CD4-positive, alpha-beta T cell treated with Interleukin-21 for 1 hour (primary cell): ENCODE measurements at regions not wholly inside any gene's neighbourhood (a gene's known extent, or its start where the extent isn't known, plus 50 kb on each side); places are given as distances from the start of the nearest gene placed in this dataset.

Experiments
- DNase-seq: peaks from one replicate; pipeline ENCODE4 v3.0.0-alpha.2; 2020

DNA sequence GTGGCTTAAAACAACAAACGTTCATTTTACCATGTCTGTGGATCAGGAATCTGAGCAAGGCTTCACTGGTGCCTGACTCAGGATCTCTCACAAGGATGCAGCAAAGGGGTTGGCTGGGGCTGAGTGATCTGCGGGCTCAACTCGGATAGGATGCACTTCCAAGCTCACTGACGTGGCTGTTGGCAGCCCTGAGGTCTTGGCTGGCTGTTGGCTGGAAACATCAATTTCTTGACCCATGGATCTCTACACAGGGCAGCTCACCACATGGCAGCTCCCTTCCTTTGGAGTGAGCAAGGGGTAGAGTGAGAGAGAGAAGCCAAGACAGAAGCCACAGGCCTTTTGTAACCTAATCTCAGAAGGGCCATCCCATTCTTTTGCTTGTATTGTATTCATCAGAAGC lies 202.1 kb downstream of the NXNL2 start:
- no peak for DNase-seq

DNA sequence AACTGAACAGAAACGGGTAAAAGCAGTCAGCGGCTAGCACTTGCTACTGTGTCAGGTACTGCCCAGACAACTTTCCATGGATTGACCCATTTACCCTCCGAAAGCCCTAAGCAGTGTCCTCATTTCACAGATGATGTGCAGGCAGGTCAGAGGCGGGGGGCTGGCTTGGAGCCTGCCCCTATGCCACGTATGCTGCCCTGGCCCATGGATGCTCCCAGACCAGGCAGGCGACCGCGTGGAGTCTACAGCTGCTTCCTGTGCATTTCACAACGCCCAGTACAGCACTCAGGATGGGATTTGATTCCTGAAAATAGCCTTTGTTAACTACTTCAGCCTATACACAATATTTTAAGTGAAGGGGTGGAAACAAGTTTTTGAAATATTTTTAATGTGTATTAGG lies 202.9 kb downstream of the NXNL2 start:
- DNase-seq = no peak

DNA sequence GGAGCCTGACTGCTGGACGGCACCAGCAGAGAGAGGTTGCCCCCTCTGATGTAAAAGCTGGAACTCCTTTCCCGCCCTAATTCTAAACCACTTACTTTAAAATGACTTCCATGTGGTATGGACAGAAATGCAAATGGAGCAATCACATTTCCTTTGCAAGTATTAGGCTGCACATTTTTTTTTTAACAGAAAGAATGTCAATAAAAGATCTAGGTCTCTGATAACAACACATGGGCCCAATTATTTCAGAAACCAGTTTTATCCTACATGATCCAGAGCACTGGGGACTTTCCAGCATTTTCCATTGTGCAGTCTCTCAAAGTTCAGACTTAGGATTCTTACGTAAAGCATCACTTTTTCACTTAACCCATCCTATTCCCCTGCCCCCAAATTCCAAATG lies 203.7 kb downstream of the NXNL2 start:
- DNase-seq = no peak

DNA sequence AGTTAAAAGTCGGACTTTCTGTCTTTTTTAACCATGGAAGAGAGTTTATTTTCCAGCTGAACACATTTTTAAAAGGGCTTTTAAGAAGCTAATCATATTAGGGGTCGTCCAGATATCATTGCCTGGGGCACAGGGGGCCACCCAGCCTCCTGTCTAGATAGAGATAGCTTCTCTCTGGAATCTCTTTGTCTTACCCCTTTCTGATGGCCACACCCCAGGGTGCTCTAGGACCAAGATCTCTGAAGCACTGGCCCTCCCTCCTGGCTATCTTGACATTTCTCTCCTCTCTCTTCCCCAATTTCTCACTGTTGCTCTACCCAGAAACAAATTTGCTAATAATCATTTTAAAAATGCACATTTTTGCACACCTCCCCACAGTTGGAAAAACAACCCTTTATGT lies 204.4 kb downstream of the NXNL2 start:
- no peak for DNase-seq

DNA sequence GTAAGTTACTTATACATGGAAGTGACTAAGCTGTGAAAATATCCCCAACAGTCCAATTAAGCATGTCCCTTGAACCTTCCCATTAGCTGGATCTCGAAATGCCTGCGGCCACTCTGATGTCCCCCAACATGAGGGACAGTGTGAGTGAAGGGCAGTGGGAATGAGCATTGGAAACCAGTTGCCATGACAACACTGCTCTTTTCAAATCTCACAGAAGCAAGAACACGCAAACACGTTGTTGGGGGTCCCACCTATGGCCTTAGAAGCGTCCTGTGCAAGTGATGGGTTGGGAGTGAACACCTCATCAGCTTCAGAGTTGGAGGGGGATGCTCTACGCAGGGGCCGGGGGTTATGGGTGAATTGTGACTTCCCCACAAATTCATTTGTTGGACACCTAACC lies 205.9 kb downstream of the NXNL2 start:
- DNase-seq = no peak

DNA sequence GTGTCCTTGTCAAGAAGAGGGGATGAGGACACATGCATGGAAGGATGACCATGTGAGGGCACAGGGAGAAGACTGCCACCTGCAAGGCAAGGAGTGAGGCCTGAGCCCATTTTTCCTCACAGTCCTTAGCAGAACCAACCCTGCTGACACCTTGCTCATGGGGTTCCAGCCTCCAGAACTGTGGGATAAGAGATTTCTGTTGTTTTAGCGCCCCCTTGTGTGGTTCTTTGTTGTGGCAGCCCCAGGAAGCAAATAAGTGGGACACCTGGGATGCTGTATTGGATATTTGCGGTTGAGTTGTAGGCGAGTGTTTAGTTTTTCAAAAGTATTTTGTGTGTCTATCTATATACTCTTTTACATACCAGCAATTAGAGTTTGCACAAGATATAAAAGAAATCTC lies 206.4 kb downstream of the NXNL2 start:
- DNase-seq = no peak

DNA sequence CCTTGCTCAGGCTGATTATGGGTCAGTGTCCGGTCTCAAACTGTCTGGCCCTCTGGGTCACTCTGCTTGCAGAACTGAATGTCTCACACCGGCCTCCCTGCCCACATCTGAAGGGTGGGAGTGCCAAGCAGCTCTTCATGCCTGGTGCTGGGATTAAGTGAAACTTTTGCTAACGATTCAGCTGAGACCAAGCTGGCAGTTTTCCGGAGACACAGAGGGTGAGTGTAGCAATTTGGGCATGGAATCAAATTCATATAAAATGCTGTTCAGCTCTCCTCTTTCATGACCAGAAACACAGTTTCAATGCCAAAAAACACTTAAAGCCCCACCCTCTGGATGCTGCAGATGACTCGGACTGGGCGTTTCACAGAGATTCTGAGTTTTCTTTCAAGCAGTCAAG lies 207.5 kb downstream of the NXNL2 start:
- DNase-seq = no peak

DNA sequence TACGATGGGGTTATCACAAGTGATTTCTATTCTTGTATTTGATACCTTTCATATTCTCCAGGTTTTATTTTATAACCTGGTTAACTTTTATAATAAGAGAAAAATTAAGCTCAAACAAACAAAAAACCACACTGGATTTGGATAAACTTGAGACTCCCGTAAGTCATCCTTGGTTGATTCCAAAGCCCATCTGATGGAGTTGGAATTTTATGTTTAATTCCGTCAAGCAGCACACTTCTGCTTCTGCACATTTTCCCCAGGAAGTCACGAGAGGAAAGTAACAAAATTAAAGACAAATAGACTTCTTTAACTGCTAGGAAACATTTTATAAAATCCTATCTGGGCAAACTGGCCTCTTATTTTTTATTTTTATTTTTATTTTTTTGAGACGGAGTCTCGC lies 207.9 kb downstream of the NXNL2 start:
- no peak for DNase-seq

DNA sequence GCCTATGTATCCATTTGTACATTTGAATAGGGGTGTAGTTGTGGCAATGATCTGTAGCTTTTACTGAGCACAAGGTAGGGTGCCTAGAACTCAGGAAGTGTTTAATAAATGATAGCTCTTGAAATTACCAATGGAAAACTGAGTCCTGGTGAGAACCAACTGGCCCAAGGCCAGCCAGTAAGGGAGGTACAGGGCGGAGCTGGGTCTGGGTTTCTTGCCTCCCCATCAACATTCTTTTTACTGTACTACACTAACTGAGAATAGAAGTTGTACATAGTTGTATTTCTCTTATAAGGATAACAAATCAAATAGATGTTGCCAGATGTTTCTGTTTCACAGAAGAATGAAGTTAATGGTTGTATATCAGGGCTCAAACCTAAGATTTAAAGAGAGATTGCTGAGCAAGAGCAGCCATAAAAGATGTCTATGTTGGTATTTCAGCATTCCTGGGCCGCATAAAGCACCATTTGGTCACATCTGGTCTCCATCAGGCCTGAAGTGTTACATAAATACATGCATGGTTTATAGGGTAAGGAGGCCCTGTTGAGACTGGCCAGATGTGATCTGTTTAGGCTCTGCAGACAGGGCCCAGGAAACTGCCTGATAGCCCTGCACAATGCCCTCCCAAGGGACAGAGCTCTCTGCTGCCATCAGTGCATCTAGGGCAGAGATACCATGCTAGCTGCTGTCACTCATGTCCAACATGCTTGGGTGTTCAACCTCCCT lies 210.5 kb downstream of the NXNL2 start:
- no peak for DNase-seq

DNA sequence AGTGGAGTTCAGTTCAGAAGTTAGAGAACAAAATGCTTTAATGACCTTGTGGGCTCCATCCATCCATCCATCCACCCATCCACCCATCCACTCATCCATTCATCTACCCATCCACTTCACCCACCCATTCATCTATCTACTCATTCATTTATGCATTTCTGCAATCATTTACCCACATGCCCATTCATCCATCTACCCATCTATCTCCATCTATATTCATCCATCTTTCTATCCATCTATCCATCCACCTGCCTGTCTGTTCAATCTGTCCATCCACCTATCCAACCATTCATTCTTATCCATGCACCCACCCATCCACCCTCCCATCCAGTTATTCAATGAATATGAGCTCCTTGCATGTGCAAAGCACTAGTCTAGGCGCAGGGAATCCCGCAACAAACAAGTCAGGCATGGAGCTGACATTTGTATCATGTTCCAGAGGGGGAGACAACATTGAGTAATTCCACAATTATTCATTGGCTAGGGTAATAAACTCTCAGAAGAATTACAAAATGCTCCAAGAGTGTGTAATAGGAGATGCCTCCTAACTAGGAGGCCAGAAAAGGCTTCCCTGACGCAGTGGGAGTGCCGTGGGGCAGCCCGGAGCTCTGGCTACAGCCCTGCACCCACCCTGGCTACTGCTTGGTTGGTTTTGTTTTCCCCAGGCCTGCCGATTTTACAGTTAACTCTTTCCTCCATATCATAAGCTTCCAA lies 211.2 kb downstream of the NXNL2 start:
- DNase-seq = no peak

DNA sequence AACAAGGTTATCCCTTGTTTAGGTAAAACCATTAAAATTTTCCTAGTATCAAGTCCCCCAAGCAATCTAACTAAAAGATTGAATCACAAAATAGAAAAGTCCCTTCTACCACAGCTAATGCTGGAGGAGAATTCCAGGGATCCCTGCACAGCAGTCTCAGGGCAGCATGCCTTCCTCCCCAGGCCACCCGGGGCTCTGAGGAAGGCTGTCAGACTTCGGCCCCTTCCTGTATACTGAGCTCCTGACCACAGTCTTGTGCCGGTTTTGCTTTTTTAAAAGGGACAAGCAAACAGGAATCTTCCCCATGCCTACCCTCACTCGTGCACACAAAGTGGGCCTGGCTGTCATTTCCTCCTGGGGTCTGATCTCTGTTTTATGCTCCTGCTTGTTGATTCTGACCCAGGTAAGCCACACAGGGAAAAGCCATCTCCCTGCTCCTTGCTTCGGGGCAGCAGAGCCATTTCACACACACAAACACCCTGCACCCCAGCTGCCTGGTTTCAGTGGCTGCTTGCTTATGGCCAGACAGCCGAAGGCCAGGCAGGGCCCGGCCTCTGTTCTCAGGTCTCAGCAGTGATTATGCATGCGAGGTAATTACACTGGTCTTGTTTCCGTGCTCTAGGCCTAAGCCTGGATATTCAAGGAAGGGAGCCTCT lies 211.9 kb downstream of the NXNL2 start:
- no peak for DNase-seq

DNA sequence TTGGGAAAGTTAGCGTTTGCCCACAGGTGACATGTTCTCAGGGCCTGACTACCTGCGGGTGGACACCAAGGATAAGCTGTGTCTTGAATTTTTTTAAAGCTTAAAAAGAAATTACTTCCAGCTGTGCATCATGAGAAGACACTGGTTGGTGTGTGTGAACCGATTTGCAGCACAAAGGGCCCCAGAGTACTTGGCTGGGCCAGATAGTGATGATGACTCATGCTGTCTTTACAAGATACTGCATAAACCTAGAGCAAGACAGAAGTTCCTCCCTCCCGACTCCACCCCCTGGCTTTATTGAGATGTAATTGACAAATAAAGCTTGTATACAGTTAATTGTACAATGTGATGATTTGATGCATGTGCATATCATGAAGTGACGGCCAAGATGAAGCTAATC lies 212.8 kb downstream of the NXNL2 start:
- no peak for DNase-seq

DNA sequence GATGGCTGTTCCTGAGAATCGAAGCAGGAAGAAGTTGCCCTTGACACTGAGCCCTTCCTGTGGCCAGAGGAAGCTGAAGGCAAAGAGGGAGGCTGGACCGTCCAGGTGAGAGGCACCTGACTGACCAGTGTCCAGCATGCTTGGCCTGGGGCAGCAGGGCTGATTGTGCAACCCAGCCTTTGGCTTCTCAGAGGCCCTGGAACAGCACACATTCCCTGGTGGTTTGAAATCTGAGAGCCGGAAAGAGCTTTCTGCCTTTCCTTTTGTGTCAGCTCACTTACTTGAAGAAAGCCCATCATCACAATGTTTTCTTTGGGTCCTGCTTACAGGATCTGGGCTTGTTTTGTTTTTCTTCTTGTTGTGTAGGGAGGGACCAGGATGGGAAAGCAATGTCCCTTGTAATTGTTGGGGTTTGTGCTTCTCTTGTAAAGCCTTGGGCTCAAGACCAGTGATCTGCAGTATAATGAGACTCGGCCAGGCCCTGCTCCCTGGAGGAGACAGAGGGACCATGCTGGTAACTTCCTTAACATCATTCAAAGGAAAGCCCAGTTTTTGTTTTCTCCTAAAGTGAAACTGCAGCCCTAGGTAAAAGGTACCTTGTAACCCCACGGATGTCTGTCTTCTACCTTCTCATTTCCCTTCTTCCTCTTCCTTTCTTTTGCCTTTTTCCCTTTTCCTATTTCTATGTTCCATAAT lies 213.7 kb downstream of the NXNL2 start:
- no peak for DNase-seq

DNA sequence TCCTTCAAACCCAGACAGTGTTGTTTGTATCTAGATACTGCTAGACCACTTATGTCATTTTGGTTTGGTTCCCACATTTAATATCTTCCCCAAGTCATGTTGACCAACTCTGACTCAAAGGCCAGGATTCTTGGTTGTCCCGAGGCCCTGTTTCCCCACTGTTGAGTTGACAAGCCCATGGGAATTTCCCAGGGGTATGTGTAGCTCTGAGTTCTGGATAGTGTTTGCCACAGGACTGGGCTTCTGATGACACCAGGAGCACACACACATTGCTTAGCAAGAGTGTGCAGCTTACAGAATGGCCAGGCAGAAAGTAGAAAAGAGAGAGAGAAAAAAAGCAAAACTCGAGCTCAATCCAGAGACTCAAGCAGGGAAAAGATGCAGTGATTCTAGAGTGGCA lies 214.4 kb downstream of the NXNL2 start:
- no peak for DNase-seq

DNA sequence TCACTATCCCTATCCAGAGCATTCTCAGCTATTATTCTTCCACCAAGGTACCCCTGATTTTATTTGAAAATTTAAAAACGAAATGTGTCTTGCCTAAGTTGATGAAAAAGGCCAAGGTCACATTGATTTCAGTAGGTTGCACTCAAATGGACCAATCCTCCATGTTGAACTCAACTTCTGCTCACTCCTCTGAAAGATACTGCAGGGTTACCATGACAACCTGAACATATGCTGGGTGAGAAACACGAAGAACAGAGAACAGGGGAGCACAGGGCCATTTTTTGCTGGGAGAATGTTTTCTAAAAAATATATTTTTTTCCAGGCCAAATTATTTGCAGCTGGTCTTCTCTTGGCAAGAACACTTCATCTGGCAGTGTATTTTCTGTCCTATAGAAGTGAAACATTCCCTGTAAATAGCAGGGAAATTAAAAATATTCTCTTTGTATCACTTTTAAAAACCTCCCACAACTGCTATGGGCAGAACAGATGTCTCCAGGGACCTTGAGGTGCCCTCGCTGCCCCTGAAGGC lies 215.9 kb downstream of the NXNL2 start:
- DNase-seq = no peak

DNA sequence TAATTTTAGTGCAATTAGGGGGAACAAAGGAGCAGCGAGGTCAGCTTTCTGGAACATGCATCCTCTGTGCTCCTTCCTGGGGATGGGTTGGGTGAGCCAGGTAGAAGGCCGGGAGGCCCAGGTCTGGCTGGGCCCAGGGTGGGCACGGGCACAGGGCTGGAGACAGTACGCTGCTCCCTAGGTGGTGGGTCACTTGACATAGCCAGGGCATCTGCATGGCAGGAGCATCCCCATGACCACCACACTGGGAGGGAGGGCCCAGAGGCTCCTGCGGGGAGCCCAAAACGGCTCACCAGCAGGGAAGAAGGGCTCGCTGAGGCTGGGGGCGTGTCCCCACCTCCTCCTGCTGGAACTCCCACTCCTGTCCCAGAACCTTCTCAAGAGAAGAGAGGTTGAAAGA lies 216.8 kb downstream of the NXNL2 start:
- no peak for DNase-seq

DNA sequence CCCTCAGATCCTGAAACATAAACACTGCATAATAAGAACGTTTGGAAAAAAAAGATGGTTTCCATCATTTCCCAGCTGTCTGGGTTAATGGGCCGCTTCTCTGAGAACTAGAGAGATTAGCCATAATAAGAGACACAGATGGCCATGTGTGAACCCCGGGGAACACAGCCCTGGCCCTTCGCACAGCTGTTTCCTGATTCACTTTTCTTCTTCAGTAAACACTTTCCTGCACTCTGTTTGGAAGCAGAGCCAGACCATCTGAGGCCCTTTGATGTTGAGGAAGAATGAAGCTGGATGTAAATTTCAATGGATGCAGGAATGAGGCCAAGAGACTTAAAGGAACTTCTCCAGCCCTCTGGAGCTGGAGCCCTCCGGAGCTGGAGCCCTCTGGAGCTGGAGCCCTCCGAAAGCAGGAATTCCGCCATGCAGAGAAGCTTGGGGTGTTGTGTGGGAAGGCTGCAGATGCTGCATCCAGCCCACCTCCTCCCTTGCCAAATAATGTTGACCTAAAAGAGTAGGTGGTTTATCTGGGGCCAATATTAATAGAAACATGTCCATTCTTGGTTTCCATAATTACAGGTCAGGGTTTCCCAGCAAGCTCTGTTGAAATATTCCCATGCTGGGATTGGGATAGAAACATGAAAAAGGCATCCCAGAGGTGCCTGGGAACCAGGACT lies 218.9 kb downstream of the NXNL2 start:
- no peak for DNase-seq

DNA sequence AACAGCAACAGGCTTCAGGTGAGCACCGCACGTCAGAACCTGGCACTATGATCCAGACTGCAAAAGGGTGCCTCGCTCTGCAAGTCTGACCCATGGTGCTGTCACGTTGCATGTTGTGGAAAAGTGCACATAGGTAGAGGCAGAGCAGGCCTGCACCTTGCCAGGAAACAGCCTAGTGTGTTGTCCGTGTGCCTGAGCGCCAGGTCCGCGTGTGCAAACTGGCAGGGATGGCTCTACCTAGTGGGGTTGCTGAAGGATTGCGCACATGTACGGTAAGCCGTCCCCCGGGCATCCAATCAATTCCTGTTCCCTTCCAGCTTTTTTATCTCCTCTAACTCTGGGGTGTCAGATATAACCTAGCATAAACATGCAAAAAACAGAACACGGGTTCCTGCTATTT lies 219.5 kb downstream of the NXNL2 start:
- no peak for DNase-seq

DNA sequence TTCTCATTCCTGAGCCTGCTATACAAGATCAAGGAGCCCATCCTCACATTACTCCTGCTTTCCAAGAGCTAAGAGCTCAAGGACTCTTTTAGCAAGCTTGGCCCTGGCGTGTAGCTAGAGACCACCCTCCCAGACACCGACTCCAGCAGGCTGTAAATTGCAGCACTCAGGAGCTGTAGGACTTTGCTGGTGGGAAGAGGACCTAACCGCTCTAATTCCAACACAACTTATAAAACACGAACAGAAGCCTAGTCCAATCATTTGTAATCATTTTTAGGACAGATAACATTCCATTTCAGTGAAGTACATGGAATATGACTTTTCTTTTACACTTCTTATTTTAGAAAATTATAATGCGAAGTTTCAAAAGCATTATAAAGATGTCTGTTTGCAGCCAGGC lies 219.9 kb downstream of the NXNL2 start:
- DNase-seq = no peak

DNA sequence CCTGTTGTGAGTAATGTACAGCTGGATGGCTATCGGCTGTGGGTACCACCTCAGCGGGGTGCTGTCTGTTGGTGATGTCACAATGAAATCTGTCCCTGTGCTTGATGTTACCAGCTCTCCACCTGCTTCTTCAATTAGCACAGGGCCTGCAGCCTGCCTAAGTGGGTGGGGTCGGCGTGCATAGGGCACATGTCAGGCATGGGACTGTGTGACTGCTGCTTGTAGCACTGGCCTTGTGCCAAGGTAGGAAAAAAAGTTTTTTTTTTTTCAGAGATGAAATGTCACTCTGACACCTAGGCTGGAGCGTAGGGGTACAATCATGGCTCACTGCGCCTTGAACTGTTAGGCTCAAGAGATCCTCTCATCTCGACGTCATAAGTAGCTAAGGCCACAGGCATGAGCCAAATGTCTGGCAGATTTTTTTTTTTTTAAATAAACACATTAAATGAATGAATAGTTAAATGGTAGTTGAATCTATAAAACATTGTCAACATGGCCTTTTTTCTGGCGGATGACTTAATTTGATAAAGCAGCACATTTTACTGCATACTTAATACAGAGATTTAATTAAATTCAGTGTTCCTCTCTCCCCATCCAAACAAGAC lies 222.5 kb downstream of the NXNL2 start:
- DNase-seq = no peak

DNA sequence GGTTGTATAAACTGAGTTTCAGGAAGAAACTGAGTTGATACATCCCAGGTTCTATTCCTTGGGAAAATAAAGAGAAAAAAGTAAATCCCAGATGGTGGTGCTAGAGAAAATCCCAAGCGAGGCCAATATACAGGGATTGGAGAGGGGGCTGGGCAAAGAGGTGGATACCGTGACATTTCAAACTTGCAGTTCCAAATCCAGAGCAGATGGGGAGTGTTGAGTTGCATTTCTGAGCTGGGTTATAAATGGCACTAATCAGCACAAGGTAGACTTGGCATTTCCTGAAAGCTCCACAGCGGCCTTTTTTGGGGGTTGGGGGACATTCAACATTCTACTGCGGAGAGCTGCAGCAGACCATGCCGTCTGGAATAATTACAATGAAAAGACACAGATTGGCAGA lies 224.4 kb downstream of the NXNL2 start:
- no peak for DNase-seq

DNA sequence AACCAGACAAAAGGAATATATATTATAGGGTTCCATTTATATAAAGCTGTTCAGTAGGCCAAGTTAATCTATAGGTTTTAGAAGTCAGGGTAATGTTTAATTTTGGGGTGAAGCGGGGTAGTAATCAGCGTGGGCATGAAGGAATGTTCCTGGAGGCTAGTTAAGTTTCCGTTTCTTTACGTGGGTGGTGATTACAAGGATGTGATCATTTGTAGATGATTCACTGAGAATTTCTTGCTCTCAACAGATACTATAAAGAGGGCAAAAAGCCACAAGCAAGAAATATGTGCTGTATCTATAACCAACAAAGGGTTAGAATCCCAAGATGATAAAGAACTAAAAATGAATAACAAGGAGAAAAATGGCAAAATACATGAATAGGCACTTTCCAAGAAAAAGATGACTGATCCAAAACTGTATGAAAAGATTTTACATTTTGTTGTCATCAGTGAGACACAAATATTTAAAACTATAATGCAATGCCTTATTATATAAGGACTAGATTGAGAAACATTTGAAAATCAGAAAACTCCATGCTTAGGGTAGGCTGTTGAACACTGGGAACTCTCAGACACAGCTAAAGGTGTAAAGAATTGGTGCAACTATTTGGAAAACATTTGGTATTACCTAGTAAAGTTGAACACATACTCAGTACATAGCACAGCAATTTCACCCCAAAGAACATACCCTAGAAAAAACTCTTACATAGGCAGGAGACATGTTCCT lies 224.3 kb upstream of the S1PR3 start:
- DNase-seq = no peak
